GM23248 (cell line): ENCODE measurements at regions not wholly inside any gene's neighbourhood (a gene's known extent, or its start where the extent isn't known, plus 50 kb on each side); places are given as distances from the start of the nearest gene placed in this dataset.

Source experiments
- EZH2 ChIP-seq: fragments of 200-600 bp; sonication (generic); IDR thresholded peaks from 2 replicates; pipeline ENCODE4 v1.6.1; 2018; ENCODE audit warnings: antibody characterized with exemption, mild to moderate bottlenecking; ENCODE audit not compliant: insufficient read depth, poor library complexity, severe bottlenecking
- EZH2phosphoT487 ChIP-seq: fragments of 200-600 bp; sonication (generic); IDR thresholded peaks from 2 replicates; pipeline ENCODE4 v1.6.1; 2018; ENCODE audit warnings: antibody characterized with exemption, moderate library complexity, mild to moderate bottlenecking, low read depth; ENCODE audit not compliant: insufficient read depth

- TF ChIP-seq EZH2 (no peak), EZH2phosphoT487 (no peak)
Measured at GRCh38 chr1:4090556-4090955, 190.5 kb upstream of the C1orf174 start.
